B cell (primary cell): ENCODE measurements at regions not wholly inside any gene's neighbourhood (a gene's known extent, or its start where the extent isn't known, plus 50 kb on each side); places are given as distances from the start of the nearest gene placed in this dataset.

Experiments used
- CTCF ChIP-seq: fragments of 200-600 bp; IDR thresholded peaks from one replicate; pipeline ENCODE4 v1.8.0; 2022; ENCODE audit warnings: antibody characterized with exemption, mild to moderate bottlenecking
- EZH2 ChIP-seq: IDR thresholded peaks from 2 replicates; pipeline ENCODE4 v1.6.1; 2012; ENCODE audit warnings: borderline replicate concordance, low read depth, mild to moderate bottlenecking, moderate library complexity, low read length; ENCODE audit not compliant: insufficient read depth, poor library complexity, severe bottlenecking

- no peak for TF ChIP-seq CTCF
- TF ChIP-seq EZH2: no peak
Observed at GRCh38 chr1:208538078-208538477, 293.9 kb upstream of the PLXNA2 start.
